GM23338 (cell line): ENCODE measurements at regions not wholly inside any gene's neighbourhood (a gene's known extent, or its start where the extent isn't known, plus 50 kb on each side); places are given as distances from the start of the nearest gene placed in this dataset.

Source experiments
- POLR2AphosphoS5 ChIP-seq: IDR thresholded peaks from 2 replicates; pipeline ENCODE4 v1.6.1; 2016; ENCODE audit warnings: antibody characterized with exemption, low read depth
- TF ChIP-seq, protein P1 (sequence below): IDR thresholded peaks from one replicate; pipeline ENCODE4 v1.6.1; 2018; ENCODE audit warnings: antibody characterized with exemption; ENCODE audit not compliant: unreplicated experiment
- TF ChIP-seq, protein P2 (sequence below), 2 experiments: fragments of 200-600 bp in 1 of 2; sonication (generic) in 1 of 2; conservative IDR thresholded peaks; 2 replicates each; pipeline versions ENCODE4 v1.5.1 to v1.6.1; 2016 to 2017; ENCODE audit warnings: antibody characterized with exemption in 2 of 2, low read depth in 2 of 2, mild to moderate bottlenecking in 2 of 2, moderate library complexity in 1 of 2

DNA sequence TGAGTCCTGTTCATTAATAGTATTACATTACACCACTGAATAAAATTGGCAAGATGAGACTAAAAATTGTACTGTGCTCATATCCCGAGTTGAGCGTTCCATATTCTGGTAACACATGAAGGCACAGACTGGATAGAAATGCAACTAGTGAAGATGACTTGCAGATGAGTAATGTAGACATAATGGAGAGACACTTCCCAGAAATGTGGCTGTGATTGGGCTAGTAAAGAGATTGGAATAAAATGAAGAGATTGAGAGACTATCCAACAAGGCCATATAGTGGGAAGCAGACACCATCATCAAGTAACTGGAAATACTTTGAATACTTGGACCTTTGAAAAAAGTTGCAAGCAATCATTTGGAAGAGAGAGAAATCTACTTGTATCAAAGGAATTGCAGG, 77.3 kb downstream of the DCAF8L1 start:
- TF ChIP-seq, protein P1, sequence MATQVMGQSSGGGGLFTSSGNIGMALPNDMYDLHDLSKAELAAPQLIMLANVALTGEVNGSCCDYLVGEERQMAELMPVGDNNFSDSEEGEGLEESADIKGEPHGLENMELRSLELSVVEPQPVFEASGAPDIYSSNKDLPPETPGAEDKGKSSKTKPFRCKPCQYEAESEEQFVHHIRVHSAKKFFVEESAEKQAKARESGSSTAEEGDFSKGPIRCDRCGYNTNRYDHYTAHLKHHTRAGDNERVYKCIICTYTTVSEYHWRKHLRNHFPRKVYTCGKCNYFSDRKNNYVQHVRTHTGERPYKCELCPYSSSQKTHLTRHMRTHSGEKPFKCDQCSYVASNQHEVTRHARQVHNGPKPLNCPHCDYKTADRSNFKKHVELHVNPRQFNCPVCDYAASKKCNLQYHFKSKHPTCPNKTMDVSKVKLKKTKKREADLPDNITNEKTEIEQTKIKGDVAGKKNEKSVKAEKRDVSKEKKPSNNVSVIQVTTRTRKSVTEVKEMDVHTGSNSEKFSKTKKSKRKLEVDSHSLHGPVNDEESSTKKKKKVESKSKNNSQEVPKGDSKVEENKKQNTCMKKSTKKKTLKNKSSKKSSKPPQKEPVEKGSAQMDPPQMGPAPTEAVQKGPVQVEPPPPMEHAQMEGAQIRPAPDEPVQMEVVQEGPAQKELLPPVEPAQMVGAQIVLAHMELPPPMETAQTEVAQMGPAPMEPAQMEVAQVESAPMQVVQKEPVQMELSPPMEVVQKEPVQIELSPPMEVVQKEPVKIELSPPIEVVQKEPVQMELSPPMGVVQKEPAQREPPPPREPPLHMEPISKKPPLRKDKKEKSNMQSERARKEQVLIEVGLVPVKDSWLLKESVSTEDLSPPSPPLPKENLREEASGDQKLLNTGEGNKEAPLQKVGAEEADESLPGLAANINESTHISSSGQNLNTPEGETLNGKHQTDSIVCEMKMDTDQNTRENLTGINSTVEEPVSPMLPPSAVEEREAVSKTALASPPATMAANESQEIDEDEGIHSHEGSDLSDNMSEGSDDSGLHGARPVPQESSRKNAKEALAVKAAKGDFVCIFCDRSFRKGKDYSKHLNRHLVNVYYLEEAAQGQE = no peak
- TF ChIP-seq, protein P2, sequence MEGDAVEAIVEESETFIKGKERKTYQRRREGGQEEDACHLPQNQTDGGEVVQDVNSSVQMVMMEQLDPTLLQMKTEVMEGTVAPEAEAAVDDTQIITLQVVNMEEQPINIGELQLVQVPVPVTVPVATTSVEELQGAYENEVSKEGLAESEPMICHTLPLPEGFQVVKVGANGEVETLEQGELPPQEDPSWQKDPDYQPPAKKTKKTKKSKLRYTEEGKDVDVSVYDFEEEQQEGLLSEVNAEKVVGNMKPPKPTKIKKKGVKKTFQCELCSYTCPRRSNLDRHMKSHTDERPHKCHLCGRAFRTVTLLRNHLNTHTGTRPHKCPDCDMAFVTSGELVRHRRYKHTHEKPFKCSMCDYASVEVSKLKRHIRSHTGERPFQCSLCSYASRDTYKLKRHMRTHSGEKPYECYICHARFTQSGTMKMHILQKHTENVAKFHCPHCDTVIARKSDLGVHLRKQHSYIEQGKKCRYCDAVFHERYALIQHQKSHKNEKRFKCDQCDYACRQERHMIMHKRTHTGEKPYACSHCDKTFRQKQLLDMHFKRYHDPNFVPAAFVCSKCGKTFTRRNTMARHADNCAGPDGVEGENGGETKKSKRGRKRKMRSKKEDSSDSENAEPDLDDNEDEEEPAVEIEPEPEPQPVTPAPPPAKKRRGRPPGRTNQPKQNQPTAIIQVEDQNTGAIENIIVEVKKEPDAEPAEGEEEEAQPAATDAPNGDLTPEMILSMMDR (conservative IDR thresholded peaks at IDR 0.05; ENCODE audit: low read depth in 2 of 2) = no peak
- TF ChIP-seq POLR2AphosphoS5 = no peak
